Stimulated activated CD4-positive, alpha-beta T cell treated with anti-CD3 and anti-CD28 coated beads, Interleukin-1b, Interleukin-23, amount 100 ng/mL, for 48 hours (primary cell): ENCODE measurements at regions not wholly inside any gene's neighbourhood (a gene's known extent, or its start where the extent isn't known, plus 50 kb on each side); places are given as distances from the start of the nearest gene placed in this dataset.
"Not testable (repeated sequence)": the region's sequence is repeated elsewhere in the genome, so short reads cannot be mapped to it uniquely, and the experiment has no call there.

Experiments used
- DNase-seq: peaks from one replicate; pipeline ENCODE4 v3.0.0-alpha.2; 2020

DNA sequence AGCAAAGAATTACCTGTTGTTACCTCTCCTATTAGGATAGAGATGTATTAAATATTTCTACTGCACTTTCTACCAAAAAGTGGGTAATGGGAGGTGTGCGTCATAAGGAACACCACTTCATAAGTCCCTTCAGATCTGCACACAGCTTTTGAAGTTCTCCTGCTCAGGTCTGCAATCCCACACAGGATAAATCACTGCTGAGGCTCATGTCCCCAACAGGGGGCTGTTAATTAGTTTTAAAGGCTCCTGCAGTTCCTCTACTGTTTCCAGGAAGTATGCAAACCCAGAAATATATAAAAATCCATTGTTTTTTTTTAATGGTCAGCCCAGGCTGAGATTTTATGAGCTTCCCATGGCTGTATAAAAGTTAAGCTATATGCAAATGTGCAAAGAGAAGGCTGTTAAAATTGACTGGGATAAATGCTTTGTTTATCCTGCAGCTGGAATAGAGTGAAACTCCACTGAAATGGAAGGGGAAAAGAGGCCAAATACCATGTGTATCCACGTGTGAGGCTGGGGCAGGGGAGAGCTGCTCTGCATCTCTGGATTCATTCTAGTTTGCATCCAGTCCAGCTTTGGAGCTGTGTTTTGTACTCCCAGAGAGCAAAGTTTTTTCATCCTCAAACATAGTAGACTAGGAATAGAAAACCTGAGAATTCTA lies 903.7 kb downstream of the TDRD15 start:
- no peak for DNase-seq

DNA sequence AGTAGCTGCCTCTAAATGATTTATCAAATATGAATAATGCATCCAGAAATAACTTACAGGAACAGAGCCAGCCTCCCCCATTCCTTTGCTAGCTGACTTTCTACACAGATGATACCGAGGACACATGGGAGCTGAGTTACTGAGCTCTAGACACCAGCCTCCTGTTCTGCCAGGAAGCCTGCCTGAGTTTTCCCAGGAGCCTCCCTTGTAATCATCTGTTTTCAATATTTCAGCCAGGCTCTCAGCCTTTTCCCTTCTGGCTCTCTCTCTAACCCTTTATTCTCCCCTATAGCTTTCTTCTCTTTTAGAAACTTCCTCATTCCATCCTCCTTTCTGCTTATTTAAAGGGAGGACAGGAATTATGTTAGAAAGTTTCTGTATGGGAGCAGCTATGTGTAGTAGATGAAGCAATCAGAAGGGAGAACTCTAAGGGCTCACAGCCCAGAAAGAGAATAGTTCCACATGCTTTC lies 911.6 kb downstream of the TDRD15 start:
- DNase-seq: no peak

DNA sequence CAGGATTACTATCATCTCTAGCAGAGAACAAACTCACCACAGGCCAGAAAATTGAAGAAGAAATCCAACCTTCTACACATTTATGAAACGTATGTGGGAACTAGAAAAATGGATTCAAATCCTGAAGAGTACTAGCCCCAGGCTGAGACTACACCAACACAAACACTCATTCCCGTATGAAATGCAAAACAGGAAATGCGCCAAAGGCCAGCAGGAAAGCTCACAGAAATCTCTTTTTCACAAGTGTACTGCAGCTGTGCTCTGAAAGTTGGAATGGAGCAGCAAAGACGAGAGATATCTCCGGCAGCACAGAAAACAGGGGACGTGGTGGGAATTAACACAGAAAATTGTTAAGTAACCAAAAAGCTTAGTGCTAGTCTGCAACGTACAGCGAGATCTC lies 913.5 kb downstream of the TDRD15 start:
- no peak for DNase-seq

DNA sequence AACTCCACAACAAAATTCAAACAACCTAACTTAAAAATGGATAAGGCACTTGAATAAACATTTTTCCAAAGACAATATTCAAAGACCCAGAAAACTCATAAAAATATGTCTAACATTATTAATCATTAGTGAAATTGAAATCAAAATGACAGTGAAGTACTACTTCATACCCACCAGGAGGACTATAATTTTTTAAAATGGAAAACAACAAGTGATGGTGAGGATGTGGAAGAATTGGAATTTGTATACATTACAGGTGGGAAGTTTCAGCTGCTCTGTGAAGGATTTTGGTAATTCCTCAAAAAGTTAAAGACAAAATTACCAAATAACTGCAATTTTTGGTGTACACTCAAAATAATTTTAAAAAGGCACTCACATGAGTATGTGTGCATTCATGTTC lies 920.0 kb downstream of the TDRD15 start:
- DNase-seq: no peak

DNA sequence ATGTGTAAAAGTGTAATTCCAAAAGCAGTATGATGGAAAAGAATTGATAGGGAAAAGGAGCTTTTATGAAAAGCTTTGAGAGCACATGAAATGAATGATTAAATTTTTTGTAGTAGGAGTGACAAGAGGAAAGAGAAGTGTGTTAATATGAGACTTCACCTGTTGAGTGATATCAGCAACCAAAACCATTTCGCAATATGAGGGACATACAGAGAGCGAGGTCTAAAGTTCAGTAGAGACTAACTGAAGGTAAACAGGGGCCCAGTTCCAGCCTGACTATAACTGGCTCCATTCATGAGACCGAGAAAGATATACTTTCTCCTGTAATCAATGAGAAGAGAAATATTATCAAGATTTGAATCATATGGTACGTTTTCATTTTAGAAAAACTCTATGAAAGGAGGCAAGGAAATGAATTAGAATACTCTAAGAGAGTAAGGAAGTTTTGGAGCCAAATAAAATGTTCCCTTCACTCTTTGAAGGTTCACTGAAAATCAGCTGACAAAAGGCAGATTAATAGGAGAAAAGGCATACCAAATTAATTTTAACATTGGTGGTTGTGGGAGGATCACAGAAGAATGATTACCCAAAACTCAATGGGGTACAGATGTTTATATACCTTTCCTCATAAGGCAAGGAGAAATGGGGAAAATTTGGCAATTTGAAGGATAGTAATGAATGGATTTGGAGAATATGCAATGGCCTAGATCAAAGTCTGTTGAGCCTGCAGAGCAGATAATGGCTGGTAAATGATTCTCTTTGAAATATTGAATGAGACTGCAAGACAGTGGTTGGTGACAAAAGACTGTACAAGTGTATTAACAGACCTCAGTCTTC lies 932.2 kb downstream of the TDRD15 start:
- no peak for DNase-seq

DNA sequence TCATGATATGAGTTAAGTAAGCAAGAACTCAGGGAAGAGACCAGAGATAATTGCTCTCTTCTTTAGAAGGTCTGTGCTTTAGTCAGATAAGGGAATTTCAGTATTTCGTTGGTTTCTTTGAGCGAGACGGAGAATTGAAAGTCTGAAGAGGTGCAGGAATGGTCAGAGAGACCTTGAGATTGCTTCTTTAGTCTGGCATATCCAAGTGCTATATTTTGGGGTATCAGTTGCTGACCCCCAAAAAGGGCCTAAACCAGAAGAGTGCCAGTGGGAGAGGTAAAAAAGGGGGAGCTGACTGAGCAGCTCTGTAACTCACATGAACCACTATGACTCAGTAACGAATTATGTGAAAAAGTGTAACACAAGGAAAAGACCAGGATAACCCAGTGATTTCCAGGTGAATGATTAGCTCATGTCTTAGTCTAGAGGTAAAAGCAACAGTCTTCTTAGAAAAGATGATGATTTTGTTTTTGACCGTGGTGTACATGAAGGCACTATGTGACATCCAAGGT lies 932.9 kb downstream of the TDRD15 start:
- DNase-seq: no peak

DNA sequence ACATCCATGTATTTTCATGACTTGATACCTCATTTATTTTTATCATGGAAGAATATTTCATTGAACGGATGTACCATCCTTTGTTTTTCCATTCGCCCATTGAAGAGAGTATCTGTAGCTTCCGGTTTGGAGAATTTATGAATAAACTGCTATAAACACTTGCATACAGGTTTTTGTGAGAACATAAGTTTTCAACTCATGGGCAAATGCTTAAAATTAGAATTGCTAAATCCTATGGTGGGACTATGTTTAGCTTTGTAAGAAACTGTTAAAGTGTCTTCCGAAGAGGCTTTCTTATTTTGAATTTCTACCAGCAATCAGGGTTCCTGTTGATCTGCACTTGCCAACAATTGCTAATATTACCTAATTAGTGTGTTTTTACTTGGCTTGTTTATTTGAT lies 938.9 kb downstream of the TDRD15 start:
- no peak for DNase-seq

DNA sequence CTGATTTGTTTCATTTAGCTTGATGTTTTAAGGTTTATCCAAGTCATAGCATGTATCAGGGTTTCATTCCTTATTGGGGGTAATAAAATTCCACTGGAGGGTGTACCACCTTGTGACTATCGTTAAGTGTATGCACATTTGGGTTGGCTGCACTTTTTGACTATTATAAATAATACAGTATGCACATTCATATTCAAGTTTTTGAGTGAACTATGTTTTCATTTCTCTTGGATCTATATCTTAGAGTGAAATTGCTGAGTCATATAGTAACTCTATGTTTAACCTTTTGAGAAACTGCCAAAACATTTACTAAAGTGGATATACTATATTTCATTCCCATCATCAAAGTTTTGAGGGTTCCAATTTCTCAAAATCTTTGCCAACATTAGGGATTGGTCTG lies 952.7 kb downstream of the TDRD15 start:
- DNase-seq: no peak

DNA sequence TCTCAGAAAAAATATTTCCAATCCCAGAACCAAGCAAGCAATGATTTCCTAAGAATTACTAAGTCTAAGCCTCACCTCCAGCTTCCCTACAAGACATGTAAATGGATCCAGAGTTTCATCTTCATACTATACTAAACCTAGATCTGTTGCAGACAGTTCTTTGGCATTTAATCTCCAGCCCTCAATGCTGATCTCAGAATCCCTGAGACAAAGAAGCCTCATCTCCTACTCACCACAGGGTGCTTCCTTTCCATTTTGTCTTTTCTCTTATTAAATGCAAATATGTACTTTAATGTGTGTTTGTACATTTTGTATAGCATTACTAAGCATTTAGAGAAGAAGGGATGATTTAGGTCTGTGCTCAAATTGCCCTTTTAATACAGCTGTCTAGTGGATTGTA lies 954.9 kb downstream of the TDRD15 start:
- no peak for DNase-seq

DNA sequence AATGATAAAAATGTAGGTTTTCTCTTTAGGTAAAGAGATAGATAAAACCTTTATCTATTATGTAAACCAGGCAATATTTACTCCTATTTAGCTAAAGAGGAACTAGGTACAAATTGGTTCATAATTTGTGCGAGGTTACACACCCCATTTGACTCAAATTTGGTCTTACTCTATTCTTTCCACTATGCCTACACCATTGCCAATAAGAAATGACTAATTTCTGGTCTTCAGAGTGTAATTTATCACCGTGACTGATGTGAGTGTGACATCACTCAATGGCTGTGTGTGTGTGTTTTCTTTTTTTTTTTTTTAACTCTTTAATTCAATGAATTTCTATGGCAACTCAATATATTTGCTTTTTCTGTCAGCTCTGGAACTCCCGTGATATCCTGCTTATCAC lies 955.8 kb downstream of the TDRD15 start:
- no peak for DNase-seq

DNA sequence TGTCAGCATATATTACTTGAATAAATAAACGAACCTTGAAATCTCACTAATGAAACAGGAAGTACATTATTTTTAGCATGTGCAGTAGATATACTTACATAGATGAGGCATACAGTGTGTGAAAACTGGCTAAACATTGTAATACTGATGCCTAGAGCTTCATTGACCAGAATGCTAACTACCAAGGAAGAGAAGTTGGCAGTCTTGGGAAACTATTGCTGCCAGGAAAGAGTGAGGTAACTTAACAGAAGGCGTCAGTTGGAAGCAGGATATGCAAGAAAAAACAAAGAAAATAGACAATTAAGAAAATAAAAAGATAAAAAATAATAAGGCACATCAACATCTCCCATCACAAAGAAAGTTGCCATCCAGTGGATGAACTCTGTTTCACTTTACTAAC lies 963.0 kb downstream of the TDRD15 start:
- DNase-seq: no peak

DNA sequence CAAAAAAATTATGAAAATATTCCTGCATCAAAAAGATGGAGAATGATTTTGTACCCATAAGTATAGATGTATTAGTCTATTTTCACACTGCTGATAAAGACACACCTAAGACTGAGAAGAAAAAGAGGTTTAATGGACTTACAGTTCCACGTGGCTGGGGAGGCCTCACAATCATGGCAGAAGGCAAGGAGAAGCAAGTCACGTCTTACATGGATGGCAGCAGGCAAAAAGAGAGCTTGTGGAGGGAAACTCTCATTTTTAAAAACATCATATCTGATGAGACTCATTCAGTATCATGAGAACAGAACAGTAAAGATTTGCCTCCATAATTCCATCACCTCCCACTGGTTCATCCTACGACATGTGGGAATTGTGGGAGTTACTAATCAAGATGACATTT lies 979.8 kb downstream of the TDRD15 start:
- not testable (repeated sequence) for DNase-seq

DNA sequence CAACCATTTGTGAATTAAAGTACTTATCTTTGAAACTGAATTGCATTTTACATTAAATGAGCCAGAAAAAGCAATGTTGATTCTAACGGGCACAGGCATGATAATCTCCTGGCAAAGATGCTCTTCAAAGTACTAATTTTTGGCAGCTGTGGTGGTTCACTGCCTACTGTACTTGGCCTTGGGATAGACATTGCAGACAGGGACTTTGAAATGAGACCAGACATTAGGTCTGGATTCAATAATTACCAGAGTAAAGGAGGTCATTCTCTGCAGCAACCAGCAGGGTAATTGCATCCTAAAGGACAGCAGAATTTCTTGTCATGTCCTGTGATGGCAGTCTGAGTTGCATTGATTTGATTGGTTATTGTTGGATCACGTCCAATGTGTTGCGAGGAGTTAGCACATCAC lies 986.5 kb downstream of the TDRD15 start:
- DNase-seq: no peak

DNA sequence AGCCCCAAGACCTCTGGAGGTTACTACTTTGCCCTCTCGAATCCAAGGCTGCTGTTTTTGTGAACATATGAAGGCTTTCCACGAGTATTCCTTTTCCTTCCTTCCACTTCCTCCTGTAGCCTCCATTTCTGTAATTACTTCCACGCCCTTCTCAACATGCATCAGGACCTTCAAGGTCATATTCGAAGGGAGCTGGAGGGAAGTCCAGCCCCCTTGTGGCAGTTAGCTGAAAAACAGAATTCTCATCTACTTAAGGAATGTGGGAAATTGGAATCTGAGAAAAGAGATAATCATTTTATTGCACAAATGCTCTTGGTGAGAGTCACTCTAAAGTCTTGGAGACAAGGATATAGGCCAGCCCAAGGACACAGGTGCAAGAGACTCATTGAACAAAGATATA lies 1000.2 kb downstream of the TDRD15 start:
- no peak for DNase-seq

DNA sequence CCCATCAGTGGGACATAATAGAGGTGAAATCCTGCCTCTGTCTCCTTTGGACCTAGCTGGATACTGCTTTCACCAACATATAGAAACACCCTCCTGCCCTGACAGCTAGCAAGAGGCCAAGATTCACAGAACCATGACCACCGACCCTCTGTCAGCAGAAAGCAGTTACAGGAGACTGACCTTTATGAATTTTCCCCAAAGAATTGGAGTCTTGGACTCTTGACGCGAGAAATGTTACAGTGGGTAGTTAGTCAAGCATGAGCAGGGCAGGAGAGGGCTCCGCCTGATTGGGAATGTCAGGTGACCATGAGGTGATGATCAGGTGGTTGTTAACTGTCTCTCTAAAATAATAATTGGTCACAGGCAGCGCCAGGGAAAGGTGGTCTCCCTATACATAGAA lies 1002.3 kb downstream of the TDRD15 start:
- DNase-seq: no peak

DNA sequence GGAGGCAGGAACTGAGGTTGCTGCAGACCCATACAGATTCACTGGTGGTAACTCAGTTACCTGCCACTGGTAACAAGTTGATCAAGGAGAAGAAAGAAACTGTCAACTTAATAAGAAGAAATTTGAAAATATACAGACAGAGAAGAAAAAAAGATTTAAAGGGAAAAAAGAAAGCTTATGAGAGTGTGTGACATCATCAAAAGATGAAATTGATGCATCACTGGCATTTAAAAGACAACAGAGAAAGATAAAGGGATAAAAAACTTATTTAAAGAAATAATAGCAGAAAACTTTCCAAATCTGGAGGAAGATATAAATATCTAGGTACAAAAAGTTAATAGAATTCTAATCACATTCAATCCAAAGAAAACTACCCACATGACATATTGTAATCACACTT lies 1003.2 kb downstream of the TDRD15 start:
- no peak for DNase-seq

DNA sequence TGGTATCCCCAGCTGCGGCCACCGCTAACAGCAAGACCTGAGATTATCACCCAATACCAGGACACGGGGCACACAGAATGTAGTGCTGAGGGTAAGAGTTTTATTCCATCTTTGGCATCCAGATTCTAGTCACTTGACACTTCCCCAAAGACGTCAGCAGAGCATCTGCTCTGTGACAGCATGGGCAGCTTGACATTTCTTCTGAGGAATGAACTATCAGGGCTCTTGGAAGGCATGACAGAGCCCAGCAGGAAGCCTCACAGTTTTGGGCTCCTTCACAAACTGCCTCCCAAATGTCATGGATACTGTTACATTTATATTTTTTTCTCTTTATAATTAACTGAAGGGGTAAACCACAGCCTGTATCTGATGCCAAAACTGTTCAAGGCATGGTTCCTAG lies 1010.7 kb downstream of the TDRD15 start:
- no peak for DNase-seq

DNA sequence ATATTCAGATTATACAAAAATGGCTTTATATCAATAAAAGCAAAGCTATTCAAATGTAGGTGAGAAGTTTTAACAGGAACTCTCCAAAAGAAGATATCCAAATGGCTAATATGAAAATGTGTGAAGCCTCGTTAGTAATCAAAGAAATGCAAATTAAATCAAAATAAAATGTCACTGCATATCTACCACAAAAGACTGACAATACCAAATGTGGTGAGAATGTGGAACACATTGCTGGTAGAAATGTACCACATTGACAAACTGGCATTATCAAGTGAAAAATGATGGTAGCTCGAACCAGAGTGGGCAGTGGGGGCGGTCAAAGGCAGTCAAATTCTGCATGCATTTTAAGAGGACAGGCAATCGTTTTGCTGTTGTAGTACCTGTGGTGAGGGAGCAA lies 1012.7 kb downstream of the TDRD15 start:
- no peak for DNase-seq

DNA sequence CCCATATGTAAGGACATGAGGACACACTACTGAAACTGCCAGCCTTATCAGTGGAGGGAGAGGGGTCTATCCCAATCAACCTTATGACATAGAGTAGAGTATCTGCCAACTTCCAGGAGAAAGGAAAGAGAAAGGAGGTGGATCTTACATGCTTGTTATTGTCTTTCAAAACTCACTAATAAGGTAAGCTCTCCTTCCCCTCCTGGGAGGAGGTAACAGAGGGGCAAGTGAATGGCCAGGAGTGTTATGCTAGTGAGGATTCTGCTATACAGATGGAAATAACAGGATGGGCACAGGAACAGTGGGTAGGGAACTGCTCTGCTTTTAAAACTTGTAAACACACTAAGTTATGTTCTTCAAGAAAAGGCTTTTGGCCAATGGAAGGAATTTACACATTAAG lies 1020.1 kb downstream of the TDRD15 start:
- no peak for DNase-seq

DNA sequence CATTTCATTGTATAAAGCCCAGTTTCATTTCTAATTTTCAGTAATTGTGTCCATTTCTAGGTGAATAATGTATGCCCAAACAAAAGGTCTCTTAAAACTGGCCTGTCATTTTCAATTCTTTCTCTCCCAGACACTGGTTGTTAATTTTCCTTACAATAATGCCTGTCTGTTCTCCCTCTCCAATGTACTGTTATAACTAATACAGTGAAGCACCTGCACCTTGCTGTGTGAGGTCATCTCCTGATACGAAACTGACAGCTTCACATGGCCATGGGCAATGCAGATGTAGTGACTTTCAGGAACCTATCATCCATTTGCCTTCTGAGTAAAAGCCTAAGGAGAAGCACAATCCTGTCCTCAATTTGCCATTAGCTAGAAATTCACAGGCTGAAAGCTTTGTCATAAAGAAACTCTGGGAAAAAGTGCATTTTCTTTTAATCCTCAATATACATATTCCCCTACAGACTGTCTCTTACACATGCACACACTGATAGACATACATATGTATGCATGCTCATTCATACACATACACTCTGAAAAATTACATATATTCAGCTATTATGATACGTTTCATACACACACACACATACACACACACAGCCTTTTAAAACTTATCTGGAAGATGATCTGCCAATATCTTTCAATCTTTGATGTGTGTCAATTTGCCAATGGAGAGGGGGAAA lies 1030.3 kb downstream of the TDRD15 start:
- no peak for DNase-seq

DNA sequence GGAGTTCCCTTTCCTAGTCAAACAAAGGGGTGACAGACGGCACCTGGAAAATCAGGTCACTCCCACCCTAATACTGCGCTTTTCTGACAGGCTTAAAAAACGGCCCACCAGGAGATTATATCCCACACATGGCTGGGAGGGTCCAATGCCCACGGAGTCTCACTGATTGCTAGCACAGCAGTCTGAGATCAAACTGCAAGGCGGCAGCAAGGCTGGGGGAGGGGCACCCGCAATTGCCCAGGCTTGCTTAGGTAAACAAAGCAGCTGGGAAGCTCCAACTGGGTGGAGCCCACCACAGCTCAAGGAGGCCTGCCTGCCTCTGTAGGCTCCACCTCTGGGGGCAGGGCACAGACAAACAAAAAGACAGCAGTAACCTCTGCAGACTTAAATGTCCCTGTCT lies 1032.9 kb downstream of the TDRD15 start:
- not testable (repeated sequence) for DNase-seq

DNA sequence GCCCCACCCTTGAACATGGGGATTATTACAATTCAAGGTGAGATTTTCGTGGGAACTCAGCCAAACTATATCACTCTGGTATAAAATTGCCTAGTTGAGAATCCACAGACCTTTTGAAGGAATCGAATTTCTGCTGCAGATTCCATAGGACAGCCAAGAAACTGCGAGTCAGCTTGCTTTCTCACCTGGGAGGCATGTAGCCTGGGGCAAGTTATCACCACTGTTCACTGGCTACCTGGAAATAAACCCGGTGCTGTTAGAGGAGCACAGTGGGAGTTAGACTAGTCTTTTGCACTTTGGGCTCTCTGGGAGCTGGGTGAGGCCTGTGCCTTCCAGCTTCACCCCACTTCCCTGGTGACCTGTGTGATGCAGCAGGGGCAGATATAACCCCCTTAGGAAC lies 1043.5 kb downstream of the TDRD15 start:
- no peak for DNase-seq

DNA sequence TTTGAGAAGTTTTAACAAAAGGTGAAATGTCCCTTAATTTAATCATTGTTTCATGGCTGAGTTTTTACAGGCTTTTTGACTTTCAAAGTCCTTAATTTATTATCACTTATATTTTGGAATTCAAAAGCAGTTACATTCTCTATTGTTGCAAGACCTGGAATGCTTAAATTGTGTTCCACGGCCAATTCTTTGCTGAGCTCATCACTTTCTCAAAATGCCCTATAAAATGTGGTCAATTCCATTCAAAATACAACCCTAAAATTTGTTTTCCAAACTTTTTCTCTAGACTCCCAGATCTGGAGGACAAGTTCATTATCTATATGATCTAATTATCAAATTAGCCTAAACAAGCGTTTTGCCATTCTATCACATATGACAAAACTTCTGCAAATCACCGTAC lies 1051.2 kb downstream of the TDRD15 start:
- no peak for DNase-seq

DNA sequence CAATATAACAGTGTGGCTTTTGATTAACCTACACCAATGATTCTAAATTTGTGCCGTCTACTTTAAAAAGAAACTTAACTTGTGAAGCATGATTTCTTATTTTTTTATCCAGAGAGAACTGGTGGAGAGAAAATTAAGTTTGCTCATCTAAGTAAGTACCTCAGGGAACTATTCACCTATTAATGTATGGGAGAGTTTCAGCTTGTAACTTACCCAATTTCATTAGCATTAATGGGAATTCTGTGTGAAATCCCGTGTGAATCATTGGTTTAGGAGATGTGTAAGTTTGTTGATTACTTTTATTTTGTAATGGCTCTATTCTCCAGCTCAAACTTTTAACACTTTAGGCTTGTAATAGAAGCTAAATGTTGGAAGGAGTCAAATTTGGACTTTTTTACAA lies 1061.5 kb downstream of the TDRD15 start:
- no peak for DNase-seq
